ENCODE measurements at regions not wholly inside any gene's neighbourhood (a gene's known extent, or its start where the extent isn't known, plus 50 kb on each side); places are given as distances from the start of the nearest gene placed in this dataset.
"Not testable (repeated sequence)": the region's sequence is repeated elsewhere in the genome, so short reads cannot be mapped to it uniquely, and the experiment has no call there.

DNA sequence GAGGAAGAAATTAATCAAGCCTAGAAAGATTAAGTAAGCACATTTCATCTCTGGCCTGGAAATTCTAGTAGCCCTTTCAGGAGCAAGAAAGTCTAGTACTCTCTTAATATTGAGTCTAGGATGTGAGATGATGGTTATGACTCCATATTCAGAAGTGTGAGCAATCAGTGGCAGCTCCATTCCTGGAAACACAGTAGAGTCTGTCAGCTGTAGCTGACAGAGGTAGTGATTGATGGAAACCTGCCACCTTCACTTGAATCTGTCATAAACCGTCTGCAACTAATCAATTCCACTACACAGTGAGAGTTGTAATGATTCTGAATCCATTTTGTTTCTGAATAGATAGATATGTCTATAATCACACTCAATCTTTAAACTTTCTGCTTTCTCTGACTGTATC, 635.1 kb downstream of the IRS1 start:
- H2BK120ac ChIP-seq (ENCODE audit: low read depth, low read length, poor library complexity, severe bottlenecking) = no peak overlapping the region
- Mint-ChIP-seq H3K9me3 (no peaks in the 10 kb centered on the region; a peak in 1 of 5 replicates), H3K4me3 (no peak overlapping the region), H3K36me3 (ENCODE audit: insufficient read depth in 1 of 3, low read depth in 3 of 3) (no peaks in the 10 kb centered on the region; a peak in 1 of 7 replicates), H3K27ac (no peak overlapping the region), H3K27me3 (ENCODE audit: low read depth) (no peaks in the 10 kb centered on the region), H3K4me1 (peaks cover 8 to 14% of the 10 kb centered on the region in 2 experiments)
- no peak overlapping the region for H3K4ac ChIP-seq (ENCODE audit: low read depth, low read length)
- no peaks in the 10 kb centered on the region for H3K79me2 ChIP-seq (ENCODE audit: insufficient read depth, low read length)
- H2BK15ac ChIP-seq (ENCODE audit: low read depth, low read length) = no peak overlapping the region
- H3K9me3 ChIP-seq (ENCODE audit: control insufficient read depth, low read depth, low read length) = no peaks in the 10 kb centered on the region
- H3K56ac ChIP-seq (ENCODE audit: insufficient read length, low read depth, low read length) = no peak overlapping the region
- H3K4me1 ChIP-seq (ENCODE audit: insufficient read depth, low read length) = no peaks in the 10 kb centered on the region; the same call in 1 of the 2 replicates
- no peaks in the 10 kb centered on the region for H3K23me2 ChIP-seq (ENCODE audit: insufficient read length, low read depth, low read length, poor library complexity, severe bottlenecking)
- no peak overlapping the region for H2BK20ac ChIP-seq (ENCODE audit: low read depth, low read length, poor library complexity, severe bottlenecking)
- no peak overlapping the region for H3K18ac ChIP-seq (ENCODE audit: insufficient read length, low read depth, low read length)
- H3K4me2 ChIP-seq (ENCODE audit: insufficient read depth, insufficient read length, low read length) = no peak overlapping the region
- no peak overlapping the region for H4K5ac ChIP-seq (ENCODE audit: insufficient read length, low read depth, low read length)
- H3K79me1 ChIP-seq (ENCODE audit: insufficient read depth, low read depth, low read length, poor library complexity, severe bottlenecking) = no peaks in the 10 kb centered on the region
- H4K8ac ChIP-seq (replicated peaks; ENCODE audit: insufficient read length, low read depth, low read length) = no peak overlapping the region
- H3K14ac ChIP-seq (ENCODE audit: insufficient read depth, low read length) = no peak overlapping the region
- no peak overlapping the region for H2AK5ac ChIP-seq (ENCODE audit: insufficient read length, low read length)
- H4K91ac ChIP-seq (ENCODE audit: insufficient read length, low read depth, low read length) = no peak overlapping the region
- TF ChIP-seq, protein P1, sequence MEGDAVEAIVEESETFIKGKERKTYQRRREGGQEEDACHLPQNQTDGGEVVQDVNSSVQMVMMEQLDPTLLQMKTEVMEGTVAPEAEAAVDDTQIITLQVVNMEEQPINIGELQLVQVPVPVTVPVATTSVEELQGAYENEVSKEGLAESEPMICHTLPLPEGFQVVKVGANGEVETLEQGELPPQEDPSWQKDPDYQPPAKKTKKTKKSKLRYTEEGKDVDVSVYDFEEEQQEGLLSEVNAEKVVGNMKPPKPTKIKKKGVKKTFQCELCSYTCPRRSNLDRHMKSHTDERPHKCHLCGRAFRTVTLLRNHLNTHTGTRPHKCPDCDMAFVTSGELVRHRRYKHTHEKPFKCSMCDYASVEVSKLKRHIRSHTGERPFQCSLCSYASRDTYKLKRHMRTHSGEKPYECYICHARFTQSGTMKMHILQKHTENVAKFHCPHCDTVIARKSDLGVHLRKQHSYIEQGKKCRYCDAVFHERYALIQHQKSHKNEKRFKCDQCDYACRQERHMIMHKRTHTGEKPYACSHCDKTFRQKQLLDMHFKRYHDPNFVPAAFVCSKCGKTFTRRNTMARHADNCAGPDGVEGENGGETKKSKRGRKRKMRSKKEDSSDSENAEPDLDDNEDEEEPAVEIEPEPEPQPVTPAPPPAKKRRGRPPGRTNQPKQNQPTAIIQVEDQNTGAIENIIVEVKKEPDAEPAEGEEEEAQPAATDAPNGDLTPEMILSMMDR (conservative IDR thresholded peaks at IDR 0.05) = no peak
- no peaks in the 10 kb centered on the region for H3K27me3 ChIP-seq (ENCODE audit: insufficient read depth, low read length)
- no peak overlapping the region for H3T11ph ChIP-seq (ENCODE audit: low read length)
- WGBS (ENCODE audit: extremely low coverage, insufficient read length, low lambda C conversion rate) = no CpG with 5 or more reads among the region's 1 CpG
- no peak overlapping the region for H2AFZ ChIP-seq (ENCODE audit: low read length)
- H4K20me1 ChIP-seq (ENCODE audit: control insufficient read depth, insufficient read depth, insufficient read length) = no peaks in the 10 kb centered on the region
- H3K23ac ChIP-seq (ENCODE audit: insufficient read length, low read depth, low read length) = no peak overlapping the region
- H2BK5ac ChIP-seq (ENCODE audit: insufficient read length, low read length) = no peak overlapping the region
- DNase-seq = no peak
- H3K27ac ChIP-seq (ENCODE audit: insufficient read length, low read depth, low read length) = no peak overlapping the region
- no peak overlapping the region for H3K9ac ChIP-seq (ENCODE audit: extremely low read depth, insufficient read length, low read length)
- H2BK12ac ChIP-seq (ENCODE audit: insufficient read length, low read depth, low read length) = no peak overlapping the region

DNA sequence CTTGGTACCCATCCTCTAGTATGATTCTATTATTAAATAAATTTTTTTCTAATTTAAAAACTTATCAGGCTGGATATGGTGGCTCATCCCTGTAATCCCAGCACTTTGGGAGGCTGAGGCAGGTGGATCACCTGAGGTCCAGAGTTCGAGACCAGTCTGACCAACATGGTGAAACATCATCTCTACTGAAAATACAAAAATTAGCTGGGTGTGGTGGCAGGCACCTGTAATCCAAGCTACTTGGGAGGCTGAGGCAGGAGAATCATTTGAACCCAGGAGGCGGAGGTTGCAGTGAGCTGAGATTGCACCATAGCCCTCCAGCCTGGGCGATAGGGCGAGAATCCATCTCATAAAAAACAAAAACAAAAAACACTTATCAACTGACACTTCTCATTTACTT, 639.0 kb downstream of the IRS1 start:
- not testable (repeated sequence) for H3K9me3 Mint-ChIP-seq; H2BK120ac ChIP-seq (ENCODE audit: low read depth, low read length, poor library complexity, severe bottlenecking); H3K4me3 Mint-ChIP-seq; H2AFZ ChIP-seq (ENCODE audit: low read length); H2AK5ac ChIP-seq (ENCODE audit: insufficient read length, low read length); H4K5ac ChIP-seq (ENCODE audit: insufficient read length, low read depth, low read length); H3K27ac ChIP-seq (ENCODE audit: insufficient read length, low read depth, low read length); H3T11ph ChIP-seq (ENCODE audit: low read length); H2BK5ac ChIP-seq (ENCODE audit: insufficient read length, low read length); H4K91ac ChIP-seq (ENCODE audit: insufficient read length, low read depth, low read length); H2BK12ac ChIP-seq (ENCODE audit: insufficient read length, low read depth, low read length); H3K23ac ChIP-seq (ENCODE audit: insufficient read length, low read depth, low read length); H2BK15ac ChIP-seq (ENCODE audit: low read depth, low read length); DNase-seq; H3K9ac ChIP-seq (ENCODE audit: extremely low read depth, insufficient read length, low read length); H3K4ac ChIP-seq (ENCODE audit: low read depth, low read length); H3K36me3 Mint-ChIP-seq (ENCODE audit: insufficient read depth in 1 of 3, low read depth in 3 of 3); H3K4me2 ChIP-seq (ENCODE audit: insufficient read depth, insufficient read length, low read length); H4K8ac ChIP-seq (replicated peaks; ENCODE audit: insufficient read length, low read depth, low read length); H3K79me1 ChIP-seq (ENCODE audit: insufficient read depth, low read depth, low read length, poor library complexity, severe bottlenecking); H3K9me3 ChIP-seq (ENCODE audit: control insufficient read depth, low read depth, low read length); H3K27me3 ChIP-seq (ENCODE audit: insufficient read depth, low read length); H4K20me1 ChIP-seq (ENCODE audit: control insufficient read depth, insufficient read depth, insufficient read length); H2BK20ac ChIP-seq (ENCODE audit: low read depth, low read length, poor library complexity, severe bottlenecking); H3K79me2 ChIP-seq (ENCODE audit: insufficient read depth, low read length); H3K14ac ChIP-seq (ENCODE audit: insufficient read depth, low read length); H3K18ac ChIP-seq (ENCODE audit: insufficient read length, low read depth, low read length); H3K56ac ChIP-seq (ENCODE audit: insufficient read length, low read depth, low read length); H3K27me3 Mint-ChIP-seq (ENCODE audit: low read depth); H3K4me1 ChIP-seq (ENCODE audit: insufficient read depth, low read length); H3K23me2 ChIP-seq (ENCODE audit: insufficient read length, low read depth, low read length, poor library complexity, severe bottlenecking)
- Mint-ChIP-seq H3K27ac (peak overlapping the region in 2 of 3 experiments; percentile 99; a peak in 5 of 7 replicates), H3K4me1 (peaks cover 40 to 44% of the 10 kb centered on the region in 2 experiments)
- WGBS (ENCODE audit: extremely low coverage, insufficient read length, low lambda C conversion rate) = no CpG with 5 or more reads among the region's 4 CpGs

All from H9 (cell line).